ENCODE measurements at regions not wholly inside any gene's neighbourhood (a gene's known extent, or its start where the extent isn't known, plus 50 kb on each side); places are given as distances from the start of the nearest gene placed in this dataset.

DNA sequence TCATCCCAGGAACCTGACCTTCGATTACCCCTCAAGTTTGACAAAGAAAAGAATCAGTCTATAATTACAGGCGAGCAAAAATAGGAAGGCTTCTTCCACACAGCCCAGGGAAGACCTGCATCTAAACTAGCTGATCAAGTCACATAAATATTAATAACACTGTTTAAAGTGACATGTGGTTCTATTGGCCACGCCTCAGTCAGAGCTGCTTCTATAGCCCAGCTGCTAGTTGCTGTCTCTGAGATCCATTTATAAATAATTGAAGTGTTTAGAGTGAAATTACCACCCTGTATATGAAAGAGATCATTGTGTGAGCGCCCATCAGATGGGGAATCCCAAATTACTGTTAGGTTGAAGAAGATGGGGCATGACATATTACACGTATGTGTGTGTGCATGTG is 426.0 kb downstream of the CDH2 start:
- DNase-seq: no peak

DNA sequence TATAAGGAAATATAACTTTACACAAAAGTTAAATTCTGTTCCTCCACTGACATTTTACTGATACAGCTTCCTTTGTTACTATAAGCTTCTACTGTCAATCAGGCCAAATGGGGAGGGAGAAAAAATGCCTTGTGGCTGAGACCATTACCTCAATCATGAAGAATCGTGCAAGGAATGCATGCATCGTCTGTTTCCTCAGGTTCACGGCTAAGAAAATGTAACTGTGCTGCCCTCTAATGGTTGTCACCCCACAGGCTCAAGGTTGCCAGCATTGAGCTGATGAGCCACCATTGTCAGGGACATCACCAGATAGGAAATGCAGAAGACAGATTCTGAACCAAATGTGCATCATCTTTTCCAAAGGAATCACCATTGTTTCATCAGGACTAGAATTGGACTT is 426.9 kb downstream of the CDH2 start:
- DNase-seq: peak; percentile 62

DNA sequence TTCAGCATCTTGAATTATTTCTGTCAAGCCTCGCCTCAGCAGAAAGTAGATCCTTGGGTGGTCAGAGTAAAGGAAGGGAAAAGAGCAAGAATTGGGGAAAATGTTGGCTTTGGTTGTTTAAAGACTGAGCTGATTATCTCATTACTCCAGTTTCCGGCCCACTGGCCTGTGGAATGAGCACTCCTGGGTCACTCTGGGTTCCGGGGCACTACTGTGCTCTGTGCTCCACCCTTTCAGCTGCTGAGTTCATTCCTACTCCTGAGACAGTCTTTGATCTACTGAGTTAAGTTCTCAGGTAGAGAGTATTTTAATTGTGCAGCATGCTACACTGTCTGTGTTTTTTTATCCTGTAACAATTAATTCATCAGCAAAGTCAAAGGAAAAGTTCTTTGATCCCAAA is 427.7 kb downstream of the CDH2 start:
- no peak for DNase-seq

DNA sequence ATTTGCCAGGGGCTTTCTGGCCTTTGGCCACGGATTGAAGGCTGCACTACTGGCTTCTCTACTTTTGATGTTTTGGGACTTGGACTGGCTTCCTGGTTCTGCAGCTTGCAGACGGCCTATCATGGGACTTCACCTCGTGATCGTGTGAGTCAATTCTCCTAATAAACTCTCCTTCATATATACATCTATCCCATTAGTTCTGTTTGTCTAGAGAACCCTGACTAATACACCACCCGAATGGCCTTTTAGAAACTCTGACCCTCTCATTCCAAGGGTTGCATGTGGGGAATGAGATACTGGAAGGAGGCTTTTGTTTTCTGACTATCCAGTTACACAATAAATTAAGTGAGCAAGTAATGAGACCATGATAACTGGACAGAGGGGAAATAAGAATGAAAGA is 430.7 kb downstream of the CDH2 start:
- DNase-seq: no peak

DNA sequence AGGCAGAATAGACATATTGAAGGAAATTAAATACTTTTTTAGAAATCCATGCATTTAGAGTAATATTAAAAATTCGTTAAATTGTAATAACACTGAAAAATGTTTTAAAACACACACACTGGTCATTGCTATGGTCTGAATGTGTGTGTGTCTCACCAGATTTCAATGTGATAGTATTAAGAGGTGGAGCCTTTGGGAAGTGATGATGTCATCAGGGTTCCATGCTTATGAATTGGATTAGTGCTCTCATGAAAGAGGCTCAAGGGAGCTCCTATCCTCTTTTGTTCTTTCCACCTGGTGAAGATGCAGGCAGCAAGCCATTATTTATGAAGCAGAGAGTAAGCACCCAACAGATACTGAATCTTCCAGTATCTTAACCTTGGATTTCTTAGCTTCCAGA is 441.8 kb downstream of the CDH2 start:
- DNase-seq: no peak

DNA sequence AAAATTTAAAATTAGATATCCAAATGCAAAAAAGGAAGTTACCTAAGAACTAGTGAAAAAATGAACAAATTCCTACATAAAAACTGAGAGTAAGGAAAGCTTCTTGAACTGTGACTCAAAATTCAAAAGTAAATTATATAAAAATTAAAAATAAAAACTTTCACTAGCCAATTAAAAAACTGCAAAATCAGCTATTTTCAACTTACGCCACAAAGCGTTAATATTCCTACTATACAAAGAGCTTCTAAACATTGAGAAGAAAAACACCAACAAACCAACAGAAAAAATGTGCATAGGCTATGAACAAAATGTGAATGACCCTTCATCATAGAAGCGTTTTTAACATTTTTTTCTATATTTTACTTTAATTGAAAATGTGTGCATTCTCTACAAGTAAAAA is 445.7 kb downstream of the CDH2 start:
- no peak for DNase-seq

DNA sequence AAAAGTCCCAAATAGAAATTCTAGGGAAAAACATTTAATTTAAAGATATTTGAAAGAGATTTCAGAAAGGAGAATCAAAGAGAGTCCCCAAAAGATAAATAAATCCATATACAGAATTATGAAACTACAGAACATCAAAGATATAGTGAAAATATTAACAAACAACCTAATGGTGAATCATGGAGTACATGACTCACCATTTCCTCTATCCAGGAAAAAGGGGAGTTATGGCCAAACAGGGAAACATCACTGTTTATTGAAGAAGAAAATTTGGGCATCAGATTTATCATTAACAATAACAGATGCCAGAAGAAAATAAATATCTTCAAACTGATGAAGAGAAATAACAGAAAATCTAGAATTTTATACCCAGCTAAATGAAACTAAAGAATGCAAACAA is 448.3 kb downstream of the CDH2 start:
- no peak for DNase-seq

DNA sequence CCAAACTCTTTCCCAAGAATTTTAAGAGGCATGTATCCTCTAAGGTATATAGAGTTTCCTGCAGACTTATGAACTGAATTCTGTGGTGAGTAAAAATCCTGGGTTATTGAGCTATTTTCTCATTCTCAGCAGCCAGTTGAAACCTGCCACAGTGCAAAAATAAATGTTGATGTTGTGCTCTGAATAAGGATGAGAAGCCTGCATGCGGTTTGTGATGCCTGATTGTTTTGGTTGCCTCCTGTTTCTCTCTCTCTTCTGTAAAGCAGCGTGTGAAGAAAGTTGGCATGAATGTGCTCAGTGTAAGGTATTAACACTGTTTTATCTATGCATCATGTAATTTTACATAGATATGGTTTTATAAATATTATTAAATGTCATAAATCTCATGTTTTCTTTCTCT is 452.6 kb downstream of the CDH2 start:
- DNase-seq: no peak

DNA sequence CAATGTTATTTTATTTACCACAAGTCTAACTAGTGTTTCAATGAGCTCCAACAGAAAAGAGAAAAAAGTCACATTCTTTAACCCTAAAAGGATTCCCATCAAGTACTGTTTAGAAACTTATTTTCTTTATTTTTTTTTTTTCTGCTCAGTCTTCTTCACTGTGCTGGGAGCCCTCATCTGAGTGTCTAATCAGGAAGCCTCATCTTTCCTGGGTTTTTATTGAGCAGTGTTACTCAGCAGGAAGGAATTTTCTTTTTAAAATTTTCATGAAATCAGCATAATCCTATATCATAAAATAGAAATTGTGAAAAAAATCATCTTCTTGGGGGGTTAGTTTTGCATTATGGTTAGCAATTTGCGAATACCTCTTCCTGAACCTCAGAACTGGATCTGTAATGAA is 453.8 kb downstream of the CDH2 start:
- DNase-seq: no peak

DNA sequence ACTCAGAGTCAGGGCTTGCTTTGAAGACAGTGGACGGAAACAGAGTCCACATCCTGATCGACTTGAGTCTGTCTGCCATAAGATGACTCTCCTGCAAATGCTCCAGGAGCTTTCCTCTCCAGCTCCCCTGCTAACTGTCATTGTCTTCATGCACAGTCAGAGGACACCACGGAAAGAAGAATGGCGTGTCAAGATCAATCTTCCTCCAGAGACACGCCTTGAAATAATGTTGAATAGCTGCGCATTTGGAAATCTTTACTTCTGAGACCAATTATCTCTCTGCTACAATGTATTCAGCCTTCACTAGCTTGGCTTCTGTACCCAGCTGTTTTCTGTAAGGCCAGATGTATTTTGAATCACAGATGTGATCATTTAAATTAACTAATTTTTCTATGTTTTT is 457.2 kb downstream of the CDH2 start:
- DNase-seq: no peak

DNA sequence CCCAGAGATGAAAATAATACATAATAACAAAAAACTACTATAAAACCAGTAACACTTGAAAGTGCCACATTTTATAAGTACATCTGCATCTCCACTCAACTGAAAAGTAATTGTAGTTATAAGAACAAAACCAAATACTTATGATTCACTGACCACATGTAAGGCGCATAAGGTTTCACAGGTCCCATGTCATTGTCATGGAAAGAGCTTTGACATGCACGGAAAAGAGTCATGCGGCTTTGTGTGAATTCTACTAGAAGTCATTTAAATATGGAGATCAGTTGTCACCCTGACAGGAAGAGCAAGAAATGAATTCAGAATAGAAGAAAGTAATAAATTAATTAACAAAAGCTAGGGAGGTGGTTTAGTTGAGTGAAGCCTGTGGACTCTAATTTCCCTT is 459.1 kb downstream of the CDH2 start:
- no peak for DNase-seq

DNA sequence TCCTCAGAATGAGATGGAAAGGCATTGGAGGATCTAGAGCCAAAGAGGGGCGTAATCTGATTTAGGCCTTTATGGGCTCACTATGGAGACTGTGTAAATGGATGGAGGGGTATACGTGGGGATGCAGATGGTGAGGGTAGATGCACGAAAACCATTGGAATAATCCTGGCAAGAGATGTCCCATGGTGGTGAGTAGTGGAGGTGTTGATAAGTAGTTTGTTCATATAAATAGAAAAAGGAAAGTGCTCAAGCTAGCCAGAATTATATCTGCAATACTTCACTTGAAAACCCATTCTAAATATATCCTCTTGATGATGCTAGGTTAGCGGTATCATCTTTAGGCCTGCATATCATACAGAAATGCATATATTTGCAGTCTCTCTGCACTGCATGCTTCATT is 459.7 kb downstream of the CDH2 start:
- no peak for DNase-seq

DNA sequence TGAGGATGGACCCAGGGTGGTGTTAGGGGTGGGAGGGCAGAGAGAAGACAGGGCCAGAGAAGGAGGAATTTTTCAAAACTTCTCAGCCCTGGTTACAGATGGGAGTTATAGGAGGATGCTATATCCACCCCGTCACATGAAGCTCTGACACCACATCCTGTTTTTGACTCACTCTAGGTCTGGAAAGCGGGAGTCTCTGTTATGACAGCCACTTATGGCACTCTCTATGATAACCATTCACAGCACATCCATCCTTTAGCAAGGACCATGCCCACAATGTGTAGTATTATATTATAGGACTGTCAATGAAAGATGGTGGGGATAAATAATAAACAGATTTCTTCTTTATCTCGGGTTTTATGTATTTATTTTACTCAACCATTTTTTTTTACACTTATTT is 461.2 kb downstream of the CDH2 start:
- DNase-seq: no peak

DNA sequence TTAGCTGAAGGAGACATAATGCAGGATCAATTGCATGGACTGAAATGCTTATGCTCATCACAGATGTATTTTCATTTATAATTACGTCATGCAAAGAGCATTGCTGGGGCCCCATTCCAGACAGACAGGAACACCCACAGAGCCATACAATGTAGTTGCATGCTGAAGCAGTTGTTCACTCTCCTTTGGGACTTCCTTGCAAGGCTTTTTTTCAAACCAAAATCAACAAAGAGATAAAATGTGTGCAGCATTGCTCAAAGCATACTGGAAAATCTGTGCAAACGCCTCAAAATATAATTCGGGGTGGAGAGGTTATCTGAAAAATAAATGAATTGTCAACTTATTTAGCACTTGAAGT is 463.2 kb downstream of the CDH2 start:
- peak; percentile 5 for DNase-seq

DNA sequence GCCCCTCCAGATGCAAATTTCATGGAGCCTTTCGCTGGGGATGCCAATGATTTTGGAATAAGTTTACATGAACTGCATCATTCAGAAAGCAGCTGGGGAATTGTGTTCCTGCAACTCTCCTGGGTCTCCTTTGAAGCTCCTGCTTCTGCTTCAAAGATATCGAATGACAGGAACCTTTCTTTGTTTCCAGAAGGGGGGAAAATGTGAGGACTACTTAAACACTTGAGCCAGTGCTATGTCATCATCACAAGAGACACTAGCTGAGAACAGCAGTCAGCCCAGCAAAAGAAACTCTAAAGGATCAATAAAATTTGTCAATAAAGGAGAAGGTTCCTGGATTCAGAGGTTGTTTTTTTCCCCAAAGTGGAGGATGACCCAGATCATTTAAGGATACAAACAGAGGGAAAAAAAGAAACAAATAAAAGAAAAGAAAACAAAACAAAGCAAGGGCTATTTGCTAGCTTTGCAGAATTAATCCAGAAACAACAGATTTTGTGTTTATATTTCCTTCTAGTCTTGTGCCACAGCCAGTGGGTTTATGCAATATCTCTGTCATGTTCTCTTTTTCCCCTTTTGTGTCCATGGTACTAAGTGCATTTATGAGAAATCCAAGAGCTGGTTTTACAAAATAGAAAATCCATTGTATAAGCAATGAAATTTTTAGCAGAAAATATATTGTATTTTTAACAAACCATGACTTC is 463.7 kb downstream of the CDH2 start:
- no peak for DNase-seq

DNA sequence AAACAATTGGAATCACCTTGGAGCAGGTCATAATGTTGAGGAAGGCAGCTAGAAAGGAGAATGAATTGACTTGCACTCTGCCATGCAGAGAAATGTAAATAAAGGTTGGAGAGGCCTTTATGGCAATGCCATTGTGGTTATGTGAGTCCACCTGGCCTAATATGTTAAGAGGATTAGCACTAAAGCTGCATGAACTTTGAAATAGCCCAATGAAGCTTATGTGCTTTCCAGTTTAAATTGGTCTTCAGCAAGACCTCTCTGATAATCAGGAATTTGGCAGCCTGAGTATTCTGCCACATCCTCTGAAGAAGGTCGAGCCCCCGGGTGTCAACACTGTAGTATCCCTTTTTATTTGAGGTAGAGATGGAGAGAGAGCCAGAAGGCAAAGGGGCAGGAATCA is 464.9 kb downstream of the CDH2 start:
- no peak for DNase-seq

DNA sequence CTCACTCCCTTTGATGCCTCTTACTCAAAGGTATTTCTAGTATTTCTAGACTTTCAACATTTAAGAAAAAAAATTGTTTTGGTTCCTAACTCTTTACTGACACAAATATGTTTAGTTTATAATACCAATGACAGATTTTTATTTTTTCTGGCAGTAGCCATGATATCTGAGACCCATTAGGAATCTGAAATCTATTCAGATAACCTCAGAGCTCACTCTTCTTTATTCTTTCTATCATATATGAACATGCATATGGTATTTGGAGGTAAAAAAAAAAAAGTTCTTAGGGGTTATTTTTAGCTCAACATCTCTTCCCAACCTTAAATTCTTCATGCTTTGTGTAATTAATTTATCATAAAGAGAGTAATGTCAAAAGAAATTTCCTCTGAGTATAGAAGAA is 465.5 kb downstream of the CDH2 start:
- no peak for DNase-seq

DNA sequence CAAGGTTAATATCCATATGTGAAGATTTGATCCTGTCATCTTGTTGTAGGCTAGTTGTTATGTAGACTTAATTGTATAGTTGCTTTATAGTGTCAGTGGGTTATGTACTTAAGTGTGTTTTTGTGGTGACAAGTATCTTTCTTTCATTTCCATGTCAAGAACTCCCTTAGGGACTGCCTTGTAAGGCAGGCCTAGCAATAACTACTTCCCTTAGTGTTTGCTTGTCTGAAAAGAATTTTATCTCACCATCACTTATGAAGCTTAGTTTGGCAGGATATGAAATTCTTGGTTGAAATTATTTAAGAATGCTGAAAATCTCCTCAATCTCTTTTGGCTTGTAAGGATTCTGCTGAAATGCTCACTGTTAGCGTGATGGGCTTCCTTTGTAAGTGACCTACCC is 467.6 kb downstream of the CDH2 start:
- DNase-seq: no peak

DNA sequence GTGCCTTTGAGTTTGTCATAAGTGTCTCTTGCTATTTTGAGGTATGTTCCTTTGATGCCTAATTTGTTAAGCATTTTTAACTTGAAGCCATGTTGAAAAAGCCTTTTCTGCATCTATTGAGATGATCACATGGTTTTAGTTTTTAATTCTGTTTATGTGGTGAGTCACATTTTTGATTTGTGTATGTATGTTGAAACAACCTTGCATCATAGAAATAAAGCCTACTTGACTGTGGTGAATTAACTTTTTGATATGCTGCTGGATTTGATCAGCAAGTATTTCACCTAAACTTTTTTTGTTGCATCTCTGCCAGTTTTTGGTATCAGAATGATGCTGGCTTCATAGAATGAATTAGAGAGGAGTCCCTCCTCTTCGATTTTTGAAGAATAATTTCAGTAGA is 469.7 kb downstream of the CDH2 start:
- no peak for DNase-seq

DNA sequence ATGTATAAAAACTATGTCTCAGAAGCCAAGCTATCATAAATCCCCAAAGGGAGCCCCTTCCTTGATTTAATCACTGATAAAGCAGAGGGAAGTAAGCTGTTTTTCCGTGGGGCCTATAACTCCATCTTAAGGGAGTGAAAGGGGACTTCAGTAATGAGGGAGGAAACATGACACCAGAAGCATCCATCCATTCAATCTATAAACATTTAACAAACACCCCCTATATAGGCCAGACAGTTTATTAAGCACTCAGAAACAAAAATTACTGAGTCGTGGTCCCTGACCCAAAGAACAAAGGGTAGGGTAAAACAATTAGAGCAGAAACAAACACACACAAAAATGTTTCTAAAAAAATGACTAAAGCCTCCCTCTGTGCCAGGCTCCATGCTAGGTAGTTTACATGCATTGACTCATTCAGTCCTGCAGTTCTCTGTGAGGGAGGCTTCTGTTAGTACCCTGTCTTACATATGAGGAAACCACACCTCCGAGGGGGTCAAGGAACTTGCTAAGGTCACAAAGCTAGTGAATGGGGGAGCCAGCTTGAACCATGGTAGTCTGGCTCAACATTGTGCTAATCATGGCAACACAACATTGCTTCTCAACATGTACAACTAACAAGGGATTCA is 472.1 kb downstream of the CDH2 start:
- DNase-seq: no peak

DNA sequence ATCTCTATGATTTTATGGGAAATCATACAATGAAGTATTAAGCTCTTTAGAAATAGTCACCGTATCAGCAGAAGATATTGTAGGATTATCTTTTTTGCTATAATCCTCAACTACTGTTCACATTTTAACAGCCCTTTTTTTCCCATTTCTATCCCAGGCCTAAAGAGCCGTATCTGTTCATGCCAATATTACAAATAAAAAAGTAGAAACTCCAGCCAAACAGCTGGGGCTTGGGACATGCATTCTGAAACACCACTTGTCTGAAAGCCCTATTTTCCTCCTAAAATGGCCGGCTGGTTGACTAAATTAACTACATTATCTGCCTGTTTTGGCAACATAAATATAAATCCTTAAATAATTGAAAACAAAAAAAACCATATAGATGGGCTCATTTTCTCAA is 477.8 kb downstream of the CDH2 start:
- DNase-seq: no peak

DNA sequence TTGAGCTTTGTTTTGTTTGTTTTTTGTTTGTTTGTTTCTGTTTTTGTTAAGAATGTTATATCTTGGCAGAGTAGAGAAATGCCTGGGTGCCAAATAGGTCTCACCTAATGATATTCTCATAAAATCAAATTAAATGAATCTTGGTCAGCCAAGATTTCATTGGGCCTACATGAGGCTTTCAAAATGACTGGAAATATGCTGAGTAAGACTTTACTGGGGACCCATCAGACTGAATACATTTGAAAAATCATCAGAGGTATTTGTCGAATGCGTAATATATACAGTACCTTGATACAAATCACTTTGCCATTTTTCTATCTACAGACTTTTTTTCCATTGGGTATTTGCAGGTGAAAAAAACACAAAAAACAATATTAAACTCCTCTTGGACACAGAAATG is 480.8 kb downstream of the CDH2 start:
- DNase-seq: no peak

DNA sequence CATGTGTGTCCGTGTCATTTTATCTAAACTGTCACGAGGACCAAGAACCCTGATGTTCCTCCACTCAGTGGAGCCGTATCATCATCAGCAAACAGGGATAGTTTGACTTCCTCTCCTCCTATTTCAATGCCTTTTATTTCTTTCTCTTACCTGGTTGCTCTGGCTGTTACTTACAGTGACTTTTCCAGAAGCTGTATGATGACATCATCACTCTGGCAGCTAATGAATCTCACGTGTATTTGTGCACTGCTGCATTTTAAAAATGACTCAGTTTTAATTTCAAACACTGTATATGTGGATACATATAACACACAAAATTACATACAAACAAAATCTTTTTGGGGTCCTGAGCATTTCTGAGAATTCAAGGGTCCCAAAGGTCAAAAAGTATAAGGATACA is 481.4 kb downstream of the CDH2 start:
- DNase-seq: no peak

DNA sequence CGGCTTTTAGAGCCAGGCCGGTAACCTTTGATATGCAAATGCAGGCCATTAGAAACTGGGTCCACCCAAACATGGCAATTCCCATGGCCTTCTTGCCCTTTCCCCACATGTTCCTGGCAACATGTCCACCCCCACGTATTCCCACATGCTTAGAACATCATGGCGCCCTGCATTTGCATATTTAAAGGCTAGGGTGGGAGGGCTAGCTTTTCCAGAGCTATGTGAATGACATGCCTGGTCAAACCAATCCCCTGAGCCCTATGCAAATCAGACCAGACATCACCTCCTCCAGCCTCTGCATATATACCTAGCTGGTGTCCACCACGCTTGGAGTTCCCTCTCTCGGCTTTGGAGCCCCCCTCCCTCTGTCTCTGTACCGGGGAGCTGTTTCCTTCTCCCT is 481.9 kb downstream of the CDH2 start:
- DNase-seq: no peak

DNA sequence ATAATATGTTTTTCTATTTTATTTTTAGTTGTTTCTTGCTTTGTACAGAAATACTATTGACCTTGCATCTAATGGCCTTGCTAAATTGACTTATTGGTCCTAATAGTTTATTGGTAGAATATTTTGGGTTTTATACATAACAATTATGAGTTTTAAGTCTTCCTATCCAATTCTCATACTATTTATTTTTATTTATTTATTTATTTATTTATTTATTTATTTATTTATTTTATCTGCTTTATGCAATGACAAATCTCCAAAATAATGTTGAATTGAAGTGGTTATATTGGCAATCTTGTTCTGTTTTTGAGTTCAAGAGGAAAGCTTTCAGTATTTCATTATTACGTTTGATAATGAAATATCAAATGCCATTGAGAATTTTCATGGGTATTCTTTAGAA is 488.3 kb downstream of the CDH2 start:
- DNase-seq: no peak

Measured in dermis blood vessel endothelial cell (primary cell).